Erythroblast (primary cell): ENCODE measurements at regions not wholly inside any gene's neighbourhood (a gene's known extent, or its start where the extent isn't known, plus 50 kb on each side); places are given as distances from the start of the nearest gene placed in this dataset.

Experiments used
- GATA1 ChIP-seq: IDR thresholded peaks from 2 replicates; pipeline ENCODE4 v1.6.1; 2011; ENCODE audit warnings: low read depth, mild to moderate bottlenecking, control low read depth, low read length, moderate library complexity
- POLR2A ChIP-seq: IDR thresholded peaks from 2 replicates; pipeline ENCODE4 v1.6.1; 2011; ENCODE audit warnings: mild to moderate bottlenecking, low read length

DNA sequence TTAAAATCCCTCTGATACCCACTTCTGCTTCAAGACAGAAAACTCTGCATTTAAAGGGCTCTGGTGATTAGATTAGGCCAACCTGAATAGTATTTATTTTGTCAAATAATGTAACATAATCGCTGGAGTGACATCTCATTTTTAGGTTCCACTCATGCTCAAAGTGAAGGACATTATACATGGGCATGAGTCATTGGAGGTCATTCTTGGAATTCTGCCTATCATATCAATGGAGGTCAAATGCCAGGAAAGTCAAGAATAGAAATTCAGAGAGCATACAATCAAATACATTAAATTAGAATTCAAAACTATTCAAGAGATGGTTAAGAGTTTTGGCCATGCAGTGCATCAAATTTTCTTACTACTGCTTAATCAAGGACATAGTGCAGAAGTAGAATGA lies 50.8 kb upstream of the PRSS1 start:
- TF ChIP-seq POLR2A (no peak), GATA1 (no peak)
